T-helper 22 cell (primary cell): ENCODE measurements at regions not wholly inside any gene's neighbourhood (a gene's known extent, or its start where the extent isn't known, plus 50 kb on each side); places are given as distances from the start of the nearest gene placed in this dataset.

Source experiments
- DNase-seq: peaks from one replicate; pipeline ENCODE4 v3.0.0-alpha.2; 2020; ENCODE audit warnings: low read depth

DNA sequence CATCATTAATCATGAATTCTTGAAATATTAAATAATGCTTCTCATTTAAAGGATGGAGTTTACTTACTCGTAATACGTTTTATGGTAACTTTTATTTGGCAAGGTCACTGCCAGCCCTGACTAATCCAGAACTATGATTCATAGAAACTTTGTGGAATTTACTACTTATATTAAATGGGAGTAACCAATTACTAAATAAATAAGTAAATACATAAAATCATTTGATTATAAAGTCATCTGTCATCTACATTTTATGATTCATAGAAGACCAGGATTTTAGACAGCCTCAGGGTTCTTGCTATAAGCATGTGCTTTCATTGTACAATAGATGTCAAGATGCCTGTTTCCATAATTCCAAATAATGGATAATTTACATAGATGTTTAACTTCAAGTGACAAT lies 611.1 kb downstream of the TBC1D4 start:
- no peak for DNase-seq

DNA sequence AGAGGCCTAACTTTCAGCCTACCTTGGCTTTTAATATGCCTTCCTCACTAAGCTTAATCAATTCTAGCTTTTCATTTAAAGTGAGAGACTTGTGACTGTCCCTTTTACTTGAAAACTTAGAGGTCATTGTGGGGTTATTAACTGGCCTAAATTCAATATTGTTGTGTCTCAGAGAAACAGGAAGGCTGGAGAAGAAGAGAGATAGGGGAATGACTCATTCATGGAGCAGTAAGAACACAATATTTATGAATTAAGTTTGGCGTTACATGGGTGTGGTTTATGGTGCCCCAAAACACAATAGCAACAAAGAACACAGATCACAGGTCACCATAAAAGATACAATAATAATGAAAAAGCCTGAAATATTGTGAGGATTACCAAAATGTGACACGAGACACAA lies 612.1 kb downstream of the TBC1D4 start:
- DNase-seq = no peak

DNA sequence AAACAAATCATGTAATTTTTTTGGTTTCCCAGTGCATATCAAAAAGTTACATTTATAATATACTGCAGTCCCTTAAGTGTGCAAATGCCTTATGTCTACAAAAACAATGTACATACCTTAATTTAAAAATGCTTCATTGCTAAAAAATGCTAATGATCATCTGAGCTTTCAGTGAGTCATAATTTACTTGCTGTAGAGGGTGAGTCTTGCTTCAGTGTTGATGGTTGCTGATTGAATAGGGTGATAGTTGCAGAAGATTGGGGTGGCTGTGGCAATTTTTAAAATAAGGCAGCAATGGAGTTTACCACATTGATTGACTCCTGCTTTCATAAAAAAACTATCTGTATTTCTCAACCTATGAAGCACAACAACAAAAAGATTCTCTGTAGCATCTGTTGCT lies 613.9 kb downstream of the TBC1D4 start:
- no peak for DNase-seq

DNA sequence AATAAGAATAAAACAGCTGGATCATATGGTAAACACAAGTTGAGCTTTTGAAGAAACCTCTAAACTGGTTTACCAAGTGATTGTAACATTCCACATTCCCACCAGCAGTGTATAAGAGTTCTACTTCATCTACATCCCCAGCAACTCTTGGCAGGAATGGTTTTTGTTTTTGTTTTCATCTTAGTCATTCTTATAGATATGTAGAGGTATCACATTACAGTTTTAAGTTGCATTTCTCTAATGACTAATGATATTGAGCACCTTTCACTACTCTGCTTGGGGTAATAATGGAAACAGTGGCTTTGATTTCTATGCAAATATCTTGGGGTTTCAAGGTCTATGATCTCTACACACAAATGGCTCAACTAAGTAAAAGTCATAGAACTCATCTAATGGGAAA lies 614.5 kb downstream of the TBC1D4 start:
- no peak for DNase-seq

DNA sequence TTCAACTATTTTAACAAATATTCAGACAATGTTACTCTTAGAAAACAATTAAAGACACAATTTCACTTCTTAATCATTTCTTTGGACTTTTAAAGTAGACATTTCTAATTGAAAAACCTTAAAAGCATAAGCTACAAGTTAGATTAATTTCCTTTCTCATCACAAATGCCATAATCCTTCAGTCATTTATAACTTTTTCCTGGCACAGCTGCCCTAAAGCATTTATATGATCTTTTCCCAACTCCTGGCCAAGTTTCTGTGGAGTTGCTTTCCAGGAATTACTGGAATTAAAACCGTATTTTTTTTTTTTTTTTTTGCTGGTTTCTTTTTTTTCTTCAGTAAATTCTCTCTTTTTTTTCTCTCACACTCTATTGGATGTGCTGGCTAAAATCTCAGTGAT lies 615.9 kb downstream of the TBC1D4 start:
- no peak for DNase-seq

DNA sequence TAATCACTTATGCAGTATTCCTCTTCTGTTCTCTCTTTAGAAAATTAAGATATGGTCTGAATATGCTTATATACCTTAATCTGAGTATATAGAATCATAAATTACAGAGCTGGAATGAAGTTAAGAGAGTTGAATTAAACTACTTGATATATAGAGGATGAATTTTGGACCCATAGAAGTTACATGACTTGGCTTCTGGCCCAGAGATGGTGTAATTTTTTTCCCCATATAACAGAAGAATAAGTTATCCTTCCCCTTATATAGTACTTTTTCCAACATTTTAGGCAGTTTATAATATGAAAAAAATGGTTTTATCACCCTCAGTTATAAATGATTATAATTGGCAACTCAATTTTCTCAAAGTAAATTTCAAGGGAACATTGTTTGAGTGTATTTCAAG lies 616.3 kb downstream of the TBC1D4 start:
- DNase-seq = no peak

DNA sequence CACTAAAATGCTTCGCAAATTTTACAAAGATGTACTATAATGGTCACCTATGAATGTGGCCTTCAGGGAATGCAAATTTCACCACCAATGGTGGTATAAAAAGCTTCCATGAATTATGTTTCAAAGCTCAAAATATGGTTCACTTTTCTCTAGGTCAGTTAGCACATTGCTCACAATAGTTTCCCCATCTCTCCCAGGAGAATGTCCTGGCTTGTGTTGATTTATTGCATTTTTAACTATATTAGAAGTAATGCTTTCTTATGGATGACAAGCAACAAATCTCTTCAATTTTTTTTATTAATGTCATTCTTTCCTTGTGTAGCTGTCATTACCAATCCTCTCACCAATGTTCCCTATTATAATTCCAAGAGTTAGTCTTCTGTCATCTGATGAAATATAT lies 621.2 kb downstream of the TBC1D4 start:
- no peak for DNase-seq

DNA sequence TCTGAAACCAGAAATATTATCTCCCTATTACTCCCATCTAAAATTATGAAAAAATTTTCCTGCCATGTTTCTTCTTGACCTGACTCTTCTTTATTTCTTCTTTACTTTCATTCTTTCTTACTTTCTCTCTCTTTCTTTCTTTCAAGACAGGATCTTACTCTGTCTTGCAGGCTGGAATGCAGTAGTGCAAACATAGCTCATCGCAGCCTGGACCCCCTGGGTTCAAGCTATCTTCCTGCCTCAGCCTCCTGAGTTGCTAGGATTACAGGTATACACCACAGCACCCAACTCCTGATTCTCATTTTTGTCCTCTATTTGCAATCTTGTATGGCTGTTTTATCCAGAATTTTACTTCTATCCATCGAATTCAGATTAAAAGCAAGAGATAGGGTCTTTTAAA lies 631.1 kb downstream of the TBC1D4 start:
- DNase-seq = no peak

DNA sequence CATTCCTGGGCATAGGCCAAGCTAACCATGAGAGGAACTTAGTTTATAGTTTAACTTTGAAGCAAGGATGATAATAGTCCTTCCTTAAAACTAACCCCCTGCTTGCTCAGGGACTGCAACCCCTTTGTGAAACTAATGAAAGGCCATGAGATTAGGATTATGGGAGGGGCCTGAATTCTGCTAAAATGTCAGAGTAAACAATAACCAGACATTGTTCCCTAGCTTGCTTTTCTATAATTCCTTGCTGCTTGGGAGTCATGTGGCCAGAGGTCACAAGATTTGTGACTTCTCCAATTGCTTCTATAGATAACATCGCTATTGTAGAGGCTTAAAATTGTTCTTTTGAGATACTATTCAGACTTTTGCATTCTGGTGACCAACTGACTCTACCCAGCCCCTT lies 634.0 kb downstream of the TBC1D4 start:
- no peak for DNase-seq

DNA sequence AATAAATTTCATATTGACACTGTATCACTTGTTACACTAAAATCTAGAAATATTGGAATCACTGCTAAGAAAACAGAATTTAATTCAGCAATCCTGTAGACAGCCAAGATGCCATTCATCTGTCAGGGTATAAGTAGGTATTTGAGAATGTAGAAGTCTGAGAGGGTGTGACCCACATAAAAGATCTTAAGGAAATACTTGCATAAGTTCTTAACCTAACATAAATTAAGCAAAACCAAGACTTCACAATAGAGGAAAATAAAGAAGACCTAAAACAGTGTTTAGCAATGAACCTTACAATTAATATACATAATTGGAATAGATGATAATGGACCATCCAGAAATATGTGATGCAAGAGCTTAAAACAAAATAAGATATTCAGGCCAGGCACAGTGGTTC lies 636.2 kb downstream of the TBC1D4 start:
- no peak for DNase-seq

DNA sequence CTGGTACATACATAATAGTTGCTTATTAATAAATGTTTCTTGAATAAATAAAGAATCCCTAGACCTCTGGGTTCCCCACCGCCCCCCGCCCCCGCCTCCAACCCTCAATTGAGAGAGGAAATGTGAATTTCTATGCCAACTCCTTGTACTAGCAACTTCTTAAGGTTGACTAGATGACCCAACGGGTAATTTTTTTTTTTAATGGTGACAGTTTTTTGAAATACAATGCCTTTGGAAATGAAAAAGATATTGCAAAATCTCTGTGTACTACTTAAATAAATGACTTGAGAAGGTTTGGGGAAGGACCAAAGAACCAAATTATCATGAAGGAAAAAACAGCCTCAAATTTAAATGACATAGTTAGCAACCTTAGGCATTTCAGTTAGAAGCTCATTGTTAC lies 640.3 kb downstream of the TBC1D4 start:
- DNase-seq = no peak

DNA sequence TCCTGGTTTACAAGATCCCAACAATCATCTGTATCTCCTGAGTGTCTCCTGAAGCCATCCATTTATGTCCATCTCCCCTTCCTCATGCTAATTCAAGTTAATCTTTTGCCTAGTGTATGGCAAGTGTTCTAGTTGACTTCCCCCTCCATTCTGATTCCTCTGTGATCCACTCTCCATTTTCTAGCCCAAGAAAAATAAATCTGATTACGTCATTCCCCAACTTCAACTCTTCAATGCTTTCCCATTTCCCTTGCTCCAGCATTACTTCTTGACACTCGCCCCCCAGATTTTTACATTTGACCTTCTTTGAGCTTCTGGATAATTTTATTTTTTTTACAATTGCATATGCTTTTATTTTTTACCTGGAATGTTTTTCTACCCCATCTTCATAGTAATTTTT lies 640.8 kb downstream of the TBC1D4 start:
- no peak for DNase-seq

DNA sequence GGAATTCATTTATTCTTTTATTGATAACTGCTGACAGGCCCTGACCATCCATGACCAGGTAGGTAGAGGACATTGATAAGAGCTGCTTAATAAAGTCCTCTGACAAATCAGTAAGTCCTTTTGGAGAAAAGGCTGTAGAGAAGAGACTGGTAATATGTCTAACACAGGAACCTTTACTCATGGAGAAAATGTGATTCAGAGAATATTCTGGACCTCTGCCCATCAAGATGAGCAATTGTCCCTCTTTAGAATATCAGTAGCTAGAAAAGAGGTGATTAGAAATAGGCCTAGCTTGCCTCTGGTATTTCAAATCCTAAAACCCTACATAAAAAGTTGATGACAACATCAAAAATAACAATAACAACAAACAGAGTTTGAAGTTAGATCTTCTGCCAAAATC lies 642.3 kb downstream of the TBC1D4 start:
- no peak for DNase-seq

DNA sequence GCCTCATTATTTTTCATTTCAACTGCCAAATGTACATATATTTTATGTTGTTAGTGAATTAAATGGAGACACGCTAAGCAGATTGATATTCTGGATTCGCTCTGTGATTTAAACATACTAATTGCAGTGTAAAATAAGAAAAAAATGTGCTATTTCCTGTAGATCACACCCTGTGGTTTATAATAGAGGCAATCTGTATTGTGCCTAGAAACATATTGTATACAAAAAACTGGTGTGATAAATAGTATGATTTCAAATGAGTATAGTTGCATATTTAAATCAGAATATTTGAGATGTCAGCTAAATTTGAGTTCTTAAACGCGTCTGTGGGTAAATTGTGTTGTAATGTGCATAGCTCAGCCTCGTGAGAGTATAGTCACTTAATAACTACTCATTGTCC lies 643.9 kb downstream of the TBC1D4 start:
- DNase-seq = no peak

DNA sequence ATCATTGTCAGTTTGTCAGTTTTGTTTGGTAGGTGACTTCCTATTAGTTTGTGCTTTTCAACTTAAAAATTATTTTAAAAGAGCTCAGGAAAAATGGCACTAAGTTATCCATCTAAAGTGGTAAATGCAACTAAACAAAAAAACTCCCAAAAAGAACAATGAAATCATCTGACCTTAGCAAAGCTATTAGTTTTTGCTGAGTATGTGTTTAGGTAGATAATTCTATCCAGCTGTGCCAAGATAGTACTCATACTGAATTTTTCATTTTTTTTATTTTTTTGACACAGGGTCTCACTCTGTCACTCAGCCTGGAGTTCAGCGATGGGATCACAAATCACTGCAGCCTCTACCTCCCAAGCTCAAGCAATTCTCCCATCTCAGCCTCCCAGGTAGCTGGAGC lies 645.3 kb downstream of the TBC1D4 start:
- no peak for DNase-seq

DNA sequence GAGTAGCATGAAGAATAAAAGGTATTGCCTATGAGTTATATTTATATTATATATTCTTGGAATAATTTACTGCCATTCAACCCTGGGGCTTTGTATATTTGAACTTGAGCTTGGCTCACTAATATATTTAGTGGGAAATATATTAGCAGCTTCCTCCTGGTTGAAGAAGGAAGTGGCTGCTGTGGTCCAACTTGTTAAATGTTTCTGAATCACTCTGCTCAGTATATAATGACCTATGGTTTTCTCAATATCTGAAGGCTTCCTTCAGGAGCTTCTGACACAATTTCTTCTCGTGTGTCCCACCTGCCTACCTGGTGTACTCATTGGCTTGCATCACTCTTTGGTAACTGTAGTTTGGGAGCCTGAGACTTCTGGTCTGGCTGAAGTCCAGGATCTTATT lies 646.4 kb downstream of the TBC1D4 start:
- DNase-seq = no peak

DNA sequence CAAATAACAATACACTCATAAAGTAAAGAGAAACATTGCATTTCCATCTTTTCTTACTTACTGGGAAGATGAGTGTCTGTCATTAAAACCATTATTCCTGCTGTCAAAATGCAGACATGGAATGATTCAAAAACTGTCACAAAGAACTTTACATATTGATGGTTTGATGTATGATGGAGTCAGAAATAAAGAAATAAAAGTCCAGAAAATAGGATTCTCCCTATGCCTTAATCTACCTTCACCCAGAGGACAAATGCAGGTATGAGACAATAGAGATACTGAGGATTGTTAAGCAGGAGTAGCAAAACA lies 656.1 kb downstream of the TBC1D4 start:
- no peak for DNase-seq

DNA sequence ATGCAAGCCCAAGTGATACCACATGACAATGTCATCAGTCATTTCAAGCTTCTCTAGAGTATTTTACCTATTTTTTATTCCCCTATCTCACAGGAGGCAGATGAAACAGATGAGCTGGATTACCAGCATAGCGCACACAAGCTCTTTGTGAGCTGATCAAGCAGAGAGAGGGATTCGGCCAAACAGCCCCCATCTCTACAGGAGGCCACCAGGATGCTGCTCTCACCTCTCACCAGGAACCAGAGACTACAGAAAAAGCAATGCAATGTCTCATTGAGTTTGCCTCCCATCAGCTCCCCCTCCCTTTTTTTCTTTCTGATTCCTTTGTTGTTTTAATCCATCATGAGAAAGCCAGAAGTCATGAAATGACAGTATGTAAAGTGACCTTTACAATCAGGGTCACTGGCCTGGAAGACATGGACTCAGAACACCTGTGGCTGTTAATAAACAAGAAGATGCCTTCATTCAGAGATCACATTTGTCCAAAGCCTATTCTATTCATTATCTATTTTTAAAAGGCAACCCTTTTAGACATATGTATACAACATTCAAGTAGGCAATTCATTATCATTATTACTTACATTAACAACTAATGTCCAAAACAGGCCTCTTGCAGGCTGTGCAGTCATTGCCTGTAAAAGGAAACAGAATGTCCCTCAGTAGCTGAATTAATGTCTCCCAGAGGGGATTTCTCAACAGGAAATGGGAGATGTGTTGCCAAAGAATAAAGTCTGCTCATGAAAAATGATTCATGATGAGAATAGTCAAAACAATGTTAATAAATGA lies 656.6 kb downstream of the TBC1D4 start:
- no peak for DNase-seq

DNA sequence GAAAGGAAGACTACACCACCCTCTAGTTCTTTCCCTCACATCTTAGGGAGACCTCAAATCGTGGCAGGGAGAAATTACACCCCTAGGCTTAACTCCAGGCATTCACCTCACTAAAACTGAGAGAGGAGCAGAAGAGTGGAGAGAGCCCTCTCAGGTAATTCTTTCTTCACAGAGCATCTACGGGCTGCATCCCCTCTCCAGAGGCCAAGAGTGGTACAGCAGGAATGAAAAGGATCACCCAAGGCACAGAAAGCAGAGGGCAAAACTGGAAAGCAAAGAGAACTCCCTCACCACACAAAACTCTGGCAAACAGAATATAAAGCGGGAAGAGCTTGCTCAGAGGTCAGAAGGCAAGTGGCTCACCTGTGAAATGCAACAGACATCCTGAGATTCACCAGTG lies 661.2 kb downstream of the TBC1D4 start:
- DNase-seq = no peak

DNA sequence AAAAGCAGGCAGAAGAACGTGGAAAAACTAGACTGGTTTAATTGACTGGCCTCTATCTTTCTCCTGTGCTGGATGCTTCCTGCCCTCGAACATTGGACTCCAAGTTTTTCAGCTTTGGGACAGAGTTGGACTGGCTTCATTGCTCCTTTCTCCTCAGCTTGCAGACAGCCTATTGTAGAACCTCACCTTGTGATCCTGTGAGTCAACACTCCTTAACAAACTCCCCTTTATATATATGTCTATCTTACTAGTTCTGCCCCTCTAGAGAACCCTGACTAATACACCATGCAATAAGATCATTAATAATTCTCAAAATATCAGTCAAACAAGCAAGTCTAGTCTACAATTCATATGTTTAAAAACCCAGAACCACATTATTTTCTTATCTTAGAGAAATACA lies 662.4 kb downstream of the TBC1D4 start:
- no peak for DNase-seq

DNA sequence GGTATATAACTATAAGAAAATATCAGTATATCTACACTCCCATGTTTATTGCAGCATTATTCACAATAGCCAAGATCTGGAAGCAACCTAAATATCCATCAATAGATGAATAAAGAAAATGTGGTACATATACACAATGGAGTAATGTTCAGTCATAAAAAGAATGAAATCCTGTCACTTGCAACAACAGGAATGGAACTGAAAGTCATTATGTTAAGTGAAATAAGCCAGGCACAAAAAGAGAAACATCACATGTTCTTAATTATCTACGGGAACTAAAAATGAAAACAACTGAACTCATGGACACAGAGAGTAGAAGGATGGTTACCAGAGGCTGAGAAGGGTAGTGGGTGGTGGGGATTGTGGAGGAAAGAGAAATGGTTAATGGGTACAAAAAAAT lies 665.2 kb downstream of the TBC1D4 start:
- DNase-seq = no peak

DNA sequence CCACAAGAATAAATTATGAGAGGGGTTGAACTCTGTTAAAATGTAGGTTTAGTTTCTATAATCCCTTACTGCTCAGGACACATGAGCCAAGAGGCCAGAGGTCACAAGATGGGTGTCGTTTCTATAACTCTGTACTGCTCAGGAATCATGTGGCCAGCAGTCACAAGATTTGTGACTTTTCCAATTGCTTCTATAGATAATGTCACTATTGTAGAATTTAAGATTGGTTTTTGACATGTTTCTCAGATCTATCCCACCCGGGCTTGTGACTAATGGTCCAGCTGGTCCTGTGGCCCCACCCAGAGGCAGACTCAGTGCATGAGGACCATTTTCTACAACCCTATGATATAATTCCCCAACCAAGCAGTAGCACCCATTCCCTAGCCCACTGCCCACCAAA lies 662.0 kb upstream of the KLF12 start:
- no peak for DNase-seq

DNA sequence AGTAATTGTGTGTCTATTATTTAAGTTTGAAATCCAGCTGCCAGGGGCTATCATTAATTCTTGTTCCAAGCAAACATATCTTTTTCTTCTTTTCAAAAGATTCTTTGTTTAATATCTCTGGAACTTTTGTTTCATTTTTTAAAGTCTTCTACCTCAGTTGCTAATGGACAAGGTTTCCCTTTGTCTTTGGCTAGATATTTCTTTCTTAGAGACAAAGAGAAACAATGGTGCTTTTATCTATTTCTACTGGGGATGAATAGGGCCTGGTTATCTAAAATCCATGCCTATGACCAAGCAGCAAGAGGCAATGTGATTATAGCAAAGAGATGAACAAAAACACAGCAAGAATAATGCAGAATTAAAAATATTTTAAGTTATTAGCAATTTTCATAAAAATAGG lies 661.3 kb upstream of the KLF12 start:
- no peak for DNase-seq

DNA sequence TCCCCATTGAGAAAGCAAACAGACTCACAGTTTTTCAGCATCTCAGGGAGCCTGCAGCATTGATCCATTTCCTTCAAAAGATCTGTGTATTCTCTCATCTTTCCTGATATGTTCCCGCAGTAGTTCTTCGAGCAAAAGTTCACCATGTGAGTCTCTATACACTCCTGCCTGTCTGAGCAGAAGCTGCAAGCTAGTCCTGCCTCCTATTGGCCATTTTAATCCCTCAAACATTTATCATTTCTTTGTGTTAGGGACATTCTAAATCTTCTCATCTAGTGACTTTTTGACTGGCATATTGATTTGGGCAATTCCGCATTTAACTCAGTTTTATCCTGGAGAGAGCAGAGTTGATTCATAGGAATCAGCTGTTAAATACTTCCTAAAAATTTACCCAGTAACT lies 660.4 kb upstream of the KLF12 start:
- no peak for DNase-seq

DNA sequence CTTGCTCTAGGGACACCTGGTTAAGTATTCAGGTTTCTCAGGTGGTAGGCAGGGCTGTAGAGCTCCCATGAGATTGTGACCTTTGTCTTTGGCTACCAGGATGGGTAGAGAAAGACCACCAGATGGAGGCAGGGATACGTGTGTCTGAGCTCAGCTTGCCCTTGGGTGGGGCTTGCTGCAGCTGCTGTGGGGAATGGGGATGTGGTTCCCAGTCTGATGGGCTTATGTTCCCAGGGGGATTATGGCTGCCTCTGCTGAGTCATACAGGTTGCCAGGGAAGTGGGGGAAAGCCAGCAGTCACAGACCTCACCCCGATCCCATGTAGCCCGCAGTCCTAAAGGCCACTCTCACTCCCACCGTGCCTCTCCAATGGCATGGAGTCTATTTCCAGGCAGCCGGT lies 659.9 kb upstream of the KLF12 start:
- no peak for DNase-seq
